Ascending aorta (tissue), 2 donors: ENCODE measurements at regions not wholly inside any gene's neighbourhood (a gene's known extent, or its start where the extent isn't known, plus 50 kb on each side); places are given as distances from the start of the nearest gene placed in this dataset.

Experiments
- DNase-seq, 2 donors: peaks; one replicate each; pipeline ENCODE4 v3.0.0-alpha.2; 2019; ENCODE audit warnings: low spot score in 2 of 2
- H3K27ac ChIP-seq, 2 donors: fragments of 200-600 bp; sonication (generic); one replicate each; pipeline ENCODE4 v1.5.1; 2016 to 2017; ENCODE audit warnings: mild to moderate bottlenecking in 1 of 2
- H3K27me3 ChIP-seq: fragments of 200-600 bp; sonication (generic); one replicate; pipeline ENCODE4 v1.5.1; 2017
- H3K36me3 ChIP-seq, 2 donors: fragments of 200-600 bp; sonication (generic); one replicate each; pipeline ENCODE4 v1.5.1; 2016
- H3K4me1 ChIP-seq, 2 donors: fragments of 200-600 bp; sonication (generic); one replicate each; pipeline ENCODE4 v1.5.1; 2016 to 2017; ENCODE audit warnings: mild to moderate bottlenecking in 1 of 2
- H3K4me3 ChIP-seq, 2 donors: fragments of 200-600 bp; sonication (generic); one replicate each; pipeline ENCODE4 v1.5.1; 2016 to 2017; ENCODE audit warnings: mild to moderate bottlenecking in 1 of 2
- H3K9me3 ChIP-seq, 2 donors: fragments of 200-600 bp; sonication (generic); one replicate each; pipeline ENCODE4 v1.5.1; 2016
- intact Hi-C: fragments of 100-400 bp; cut with DNase I; formaldehyde crosslinking; loops from one replicate; pipeline ENCODE4 v1.15.1; 2023
- TF ChIP-seq, protein P1 (sequence below), 3 experiments: fragments of 200-600 bp in 2 of 3; fragments of 450-650 bp in 1 of 3; sonication (generic) in 2 of 3; IDR thresholded peaks; one replicate each; pipeline ENCODE4 v1.5.1; 2016 to 2019; ENCODE audit warnings: antibody characterized with exemption in 3 of 3, mild to moderate bottlenecking in 1 of 3, moderate library complexity in 1 of 3

DNA sequence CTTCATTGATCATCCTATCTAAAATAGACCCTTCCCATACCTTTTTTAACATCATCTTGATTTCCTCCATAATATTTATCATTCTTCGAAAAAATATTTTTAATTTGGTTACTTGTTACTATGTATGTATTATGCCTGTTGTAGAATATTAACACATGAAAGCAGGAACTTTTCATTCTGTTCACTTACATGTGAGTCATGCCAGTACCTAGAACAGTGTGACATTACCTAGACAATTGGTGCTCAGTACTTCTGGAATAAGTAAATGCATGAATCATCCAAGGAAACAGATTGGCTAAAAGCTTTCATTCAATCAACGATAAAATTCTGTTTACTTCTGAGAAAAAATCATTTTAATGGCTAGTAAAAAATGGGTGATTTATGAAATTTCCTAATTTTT, 76.4 kb downstream of the CXXC4 start:
- intact Hi-C loops: no loop called here

GRCh38 chr4:104417357-104417882, 77.3 kb downstream of the CXXC4 start:
- intact Hi-C loops: no loop called here
- no peaks in the 10 kb centered on the region for H3K36me3 ChIP-seq
- no peaks in the 10 kb centered on the region for H3K27me3 ChIP-seq
- H3K4me3 ChIP-seq: no peak overlapping the region
- DNase-seq: no peak
- H3K4me1 ChIP-seq: no peaks in the 10 kb centered on the region
- no peaks in the 10 kb centered on the region for H3K9me3 ChIP-seq
- TF ChIP-seq, protein P1, sequence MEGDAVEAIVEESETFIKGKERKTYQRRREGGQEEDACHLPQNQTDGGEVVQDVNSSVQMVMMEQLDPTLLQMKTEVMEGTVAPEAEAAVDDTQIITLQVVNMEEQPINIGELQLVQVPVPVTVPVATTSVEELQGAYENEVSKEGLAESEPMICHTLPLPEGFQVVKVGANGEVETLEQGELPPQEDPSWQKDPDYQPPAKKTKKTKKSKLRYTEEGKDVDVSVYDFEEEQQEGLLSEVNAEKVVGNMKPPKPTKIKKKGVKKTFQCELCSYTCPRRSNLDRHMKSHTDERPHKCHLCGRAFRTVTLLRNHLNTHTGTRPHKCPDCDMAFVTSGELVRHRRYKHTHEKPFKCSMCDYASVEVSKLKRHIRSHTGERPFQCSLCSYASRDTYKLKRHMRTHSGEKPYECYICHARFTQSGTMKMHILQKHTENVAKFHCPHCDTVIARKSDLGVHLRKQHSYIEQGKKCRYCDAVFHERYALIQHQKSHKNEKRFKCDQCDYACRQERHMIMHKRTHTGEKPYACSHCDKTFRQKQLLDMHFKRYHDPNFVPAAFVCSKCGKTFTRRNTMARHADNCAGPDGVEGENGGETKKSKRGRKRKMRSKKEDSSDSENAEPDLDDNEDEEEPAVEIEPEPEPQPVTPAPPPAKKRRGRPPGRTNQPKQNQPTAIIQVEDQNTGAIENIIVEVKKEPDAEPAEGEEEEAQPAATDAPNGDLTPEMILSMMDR (IDR thresholded peaks at IDR 0.05): no peak
- no peak overlapping the region for H3K27ac ChIP-seq

More for the DNA sequence above, 76.4 kb downstream of the CXXC4 start:
- Histone ChIP-seq H3K4me1 (no peaks in the 10 kb centered on the region), H3K4me3 (no peak overlapping the region), H3K27me3 (no peaks in the 10 kb centered on the region), H3K9me3 (no peaks in the 10 kb centered on the region), H3K27ac (no peak overlapping the region), H3K36me3 (no peaks in the 10 kb centered on the region)
- no peak for DNase-seq
- TF ChIP-seq, protein P1 (IDR thresholded peaks at IDR 0.05): no peak

DNA sequence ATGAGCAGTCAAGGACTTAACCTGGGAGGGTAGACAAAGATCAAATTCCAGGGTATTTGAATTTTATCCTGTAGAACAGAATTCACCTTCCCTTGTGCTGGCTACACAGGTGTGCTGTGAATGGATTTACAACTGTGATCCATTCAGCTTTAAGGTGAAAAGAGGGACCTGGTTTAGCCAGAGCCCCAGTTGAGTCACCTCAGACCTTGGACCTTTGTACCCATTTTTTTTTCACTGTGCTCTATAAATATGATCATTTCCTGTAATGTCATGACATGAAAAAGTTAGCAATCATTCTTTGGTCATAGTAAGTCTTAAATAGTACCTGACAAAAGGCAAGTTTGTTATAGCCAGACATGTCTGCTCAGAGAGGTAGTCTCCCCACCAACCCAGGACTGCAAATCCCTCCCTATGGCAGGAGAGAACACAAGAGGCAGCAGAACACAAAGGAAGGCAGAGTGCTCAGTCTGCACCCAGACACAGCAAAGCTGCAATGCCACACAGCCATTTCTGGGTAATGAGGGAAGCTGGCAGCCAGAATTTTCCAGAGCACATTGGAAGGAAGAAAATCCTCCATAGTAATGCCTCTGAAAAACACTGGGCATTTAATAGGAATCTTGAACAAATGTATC, 77.9 kb downstream of the CXXC4 start:
- Histone ChIP-seq H3K36me3 (no peaks in the 10 kb centered on the region), H3K27ac (no peak overlapping the region), H3K9me3 (no peaks in the 10 kb centered on the region), H3K27me3 (no peaks in the 10 kb centered on the region), H3K4me1 (no peaks in the 10 kb centered on the region), H3K4me3 (no peak overlapping the region)
- TF ChIP-seq, protein P1 (IDR thresholded peaks at IDR 0.05): no peak
- intact Hi-C loops: no loop called here
- no peak for DNase-seq

GRCh38 chr4:104413487-104413886, 81.2 kb downstream of the CXXC4 start:
- H3K4me3 ChIP-seq: no peak overlapping the region
- intact Hi-C loops: no loop called here

DNA sequence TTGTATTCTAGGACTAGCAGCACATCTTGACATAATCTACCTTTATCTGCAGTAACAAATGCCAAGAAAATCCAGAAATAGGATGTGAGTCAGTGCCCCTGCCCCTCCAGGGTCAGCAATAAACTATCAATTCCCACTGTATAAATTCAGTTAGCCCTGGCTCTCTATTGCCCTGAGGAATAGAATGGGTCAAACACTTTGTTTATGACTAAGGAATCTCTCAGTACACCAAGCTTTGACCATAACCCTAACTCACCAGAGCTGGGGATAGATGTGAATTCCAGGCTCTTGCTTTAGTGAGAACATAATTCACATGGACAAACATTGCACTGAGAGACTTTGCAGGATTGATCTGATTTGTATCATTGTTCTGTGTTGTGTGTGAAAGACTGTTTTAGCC, 82.3 kb downstream of the CXXC4 start:
- no peaks in the 10 kb centered on the region for H3K4me1 ChIP-seq
- H3K27ac ChIP-seq: no peak overlapping the region
- H3K36me3 ChIP-seq: no peaks in the 10 kb centered on the region
- TF ChIP-seq, protein P1 (IDR thresholded peaks at IDR 0.05): no peak
- no peak for DNase-seq
- no peak overlapping the region for H3K4me3 ChIP-seq
- H3K27me3 ChIP-seq: no peaks in the 10 kb centered on the region
- H3K9me3 ChIP-seq: no peaks in the 10 kb centered on the region
- intact Hi-C loops: no loop called here

More at GRCh38 chr4:104413487-104413886, 81.2 kb downstream of the CXXC4 start:
- Histone ChIP-seq H3K4me1 (no peaks in the 10 kb centered on the region), H3K9me3 (no peaks in the 10 kb centered on the region), H3K36me3 (no peaks in the 10 kb centered on the region), H3K27me3 (no peaks in the 10 kb centered on the region), H3K27ac (no peak overlapping the region)
- TF ChIP-seq, protein P1 (IDR thresholded peaks at IDR 0.05): no peak
- DNase-seq: no peak
